HG03095 (cell line): ENCODE measurements at regions not wholly inside any gene's neighbourhood (a gene's known extent, or its start where the extent isn't known, plus 50 kb on each side); places are given as distances from the start of the nearest gene placed in this dataset.

Source experiments
- ATAC-seq: cut with Tn5 transposase; IDR thresholded peaks from one replicate; pipeline ENCODE4 v1.9.1; 2021; ENCODE audit warnings: moderate library complexity; ENCODE audit not compliant: unreplicated experiment

DNA sequence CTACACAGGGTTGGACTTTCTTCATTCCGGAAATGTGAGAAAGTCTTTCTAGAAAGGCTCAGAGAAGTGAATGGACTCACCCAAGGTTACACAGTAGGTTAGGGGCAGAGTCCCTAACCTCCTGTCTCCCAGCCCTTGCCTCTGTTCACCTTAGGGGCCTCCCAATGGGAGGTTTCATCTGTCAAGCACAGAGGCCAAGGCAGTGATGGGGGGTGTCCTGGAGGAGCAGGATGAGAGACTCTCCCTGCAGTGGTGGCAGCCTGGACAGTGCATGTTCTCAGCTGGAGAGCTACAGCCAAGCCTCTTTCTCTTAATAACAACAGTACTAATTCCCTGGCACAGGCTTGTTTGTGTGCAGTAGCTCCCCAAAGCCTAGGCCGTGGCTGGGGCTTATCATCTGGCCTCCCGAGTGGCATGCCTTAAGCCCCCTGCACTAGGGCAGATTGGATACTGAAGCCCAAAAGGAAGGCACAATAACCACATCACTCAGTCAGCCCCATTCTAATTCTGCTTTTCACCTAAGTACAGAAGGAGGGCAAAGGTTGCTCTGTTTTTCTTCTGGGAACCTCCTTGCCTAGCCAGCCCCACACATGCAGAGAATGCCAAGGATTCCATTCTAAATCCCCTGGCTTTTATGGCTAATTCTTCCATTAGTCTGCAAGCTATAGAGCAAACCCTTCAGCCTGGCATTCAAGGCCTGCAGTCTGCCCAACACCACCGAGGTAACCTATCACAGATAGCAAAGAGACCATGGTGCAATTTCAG, 50.2 kb upstream of the XPA start:
- ATAC-seq: no peak

DNA sequence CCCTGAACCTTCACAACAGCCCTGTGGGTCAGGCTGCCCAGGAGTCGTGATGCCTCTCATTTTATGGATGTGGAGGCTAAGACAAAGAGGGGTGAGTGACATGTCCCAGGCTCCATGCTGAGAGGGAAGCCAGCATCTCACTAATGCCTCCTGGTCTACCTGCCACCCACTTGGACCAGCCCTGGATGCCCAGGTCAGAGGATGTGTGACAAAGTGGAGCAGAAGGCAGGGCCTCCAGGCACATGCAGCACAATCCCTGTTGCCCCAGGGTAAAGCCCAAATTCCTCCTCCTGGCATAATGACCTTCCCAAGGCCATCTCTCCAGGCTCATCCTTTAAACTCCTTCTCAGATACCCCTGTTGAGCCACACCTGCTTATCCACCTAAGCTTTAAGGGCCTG, 51.4 kb upstream of the XPA start:
- no peak for ATAC-seq

DNA sequence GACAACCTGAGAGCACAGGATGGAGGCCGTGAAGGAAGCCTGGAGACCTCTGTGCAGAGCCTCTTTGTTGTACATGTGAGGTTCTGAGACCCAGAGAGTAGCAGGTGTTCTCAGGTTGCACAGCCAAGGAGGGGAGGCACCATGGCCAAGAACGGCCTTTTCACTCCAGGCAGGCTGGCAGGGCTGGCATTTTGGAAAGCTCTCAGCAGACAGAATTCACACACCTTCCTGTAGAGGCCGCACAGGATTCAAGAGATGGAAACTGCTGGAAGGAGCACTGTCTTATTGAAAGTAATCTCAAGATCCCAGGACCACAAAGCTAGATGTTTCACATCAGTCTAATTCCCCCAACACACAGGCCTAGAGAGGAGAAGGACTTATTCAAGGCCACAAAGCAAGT, 52.8 kb upstream of the XPA start:
- no peak for ATAC-seq

DNA sequence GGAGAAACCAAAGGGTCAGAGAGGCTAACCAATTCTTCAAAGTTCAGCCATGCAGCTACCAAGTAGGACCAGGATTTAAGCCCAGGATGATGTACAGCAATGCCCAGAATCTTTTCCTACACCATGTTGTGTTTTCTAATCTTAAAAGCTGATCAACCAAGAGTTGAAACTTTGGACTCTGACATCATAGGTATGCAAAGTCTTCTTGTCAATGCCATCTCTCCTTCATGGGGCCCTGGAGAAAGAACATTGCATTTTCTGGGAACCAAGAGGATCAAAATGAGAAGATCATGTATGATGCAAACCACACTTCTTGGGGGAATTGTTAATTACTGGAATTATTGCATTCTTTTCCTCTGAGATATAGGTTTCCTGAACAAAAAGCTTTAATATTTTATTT, 54.4 kb upstream of the XPA start:
- ATAC-seq: no peak

DNA sequence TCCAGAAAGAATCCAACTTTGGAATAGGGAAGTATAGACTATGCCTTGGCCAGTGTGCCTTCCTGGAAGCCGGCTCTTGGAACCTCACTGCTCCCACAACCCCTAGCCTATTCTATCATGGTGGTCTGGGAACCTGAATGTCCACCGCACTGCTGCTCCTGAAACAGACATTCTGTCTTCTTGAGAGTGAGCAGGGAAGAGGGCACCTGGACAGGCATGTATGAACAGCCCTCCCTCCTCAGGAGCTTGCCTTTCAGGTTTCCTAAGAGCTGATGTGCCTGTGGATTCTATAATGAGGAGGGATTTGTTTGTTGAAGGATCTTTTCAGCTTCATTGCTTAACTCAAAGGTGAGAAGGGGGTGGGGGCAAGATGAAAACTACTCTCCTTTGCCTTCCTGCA, 55.1 kb upstream of the XPA start:
- ATAC-seq: no peak

DNA sequence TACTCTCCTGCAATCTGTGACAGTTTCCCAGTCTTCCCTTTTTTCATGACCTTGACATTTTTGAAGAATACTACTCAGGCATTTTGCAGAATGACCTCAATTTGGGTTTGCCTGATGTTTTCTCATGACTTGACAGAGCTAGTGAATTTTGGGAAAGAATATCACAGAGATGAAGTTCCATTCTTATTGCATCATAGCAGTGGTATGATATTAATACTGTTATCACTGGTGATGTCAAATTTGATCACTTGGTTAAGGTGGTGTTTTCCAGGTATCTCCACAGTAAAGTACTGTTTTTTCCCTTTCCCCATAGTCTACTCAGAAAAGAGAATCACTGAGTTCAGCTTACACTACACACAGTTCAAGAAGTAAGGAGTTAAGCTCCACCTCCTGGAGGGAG, 56.2 kb upstream of the XPA start:
- no peak for ATAC-seq

DNA sequence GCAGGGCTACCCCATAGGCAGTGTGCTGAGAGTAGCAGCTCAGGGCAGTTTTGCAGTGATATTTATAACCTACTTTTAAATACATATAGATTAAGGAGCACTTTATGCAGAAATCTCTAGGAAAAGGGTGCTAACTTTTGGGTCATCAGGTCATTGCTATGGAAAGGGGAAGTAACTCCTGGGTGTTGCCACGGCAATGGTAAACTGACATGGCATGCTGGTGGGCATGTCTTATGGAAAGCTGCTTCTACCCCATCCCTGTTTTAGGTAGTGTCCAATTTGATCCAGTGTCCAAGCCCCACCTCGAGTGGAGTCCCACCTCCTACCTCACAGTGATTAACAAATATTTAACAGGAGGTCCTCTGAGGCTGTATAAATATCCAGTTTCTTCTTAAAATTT, 56.8 kb upstream of the XPA start:
- no peak for ATAC-seq

DNA sequence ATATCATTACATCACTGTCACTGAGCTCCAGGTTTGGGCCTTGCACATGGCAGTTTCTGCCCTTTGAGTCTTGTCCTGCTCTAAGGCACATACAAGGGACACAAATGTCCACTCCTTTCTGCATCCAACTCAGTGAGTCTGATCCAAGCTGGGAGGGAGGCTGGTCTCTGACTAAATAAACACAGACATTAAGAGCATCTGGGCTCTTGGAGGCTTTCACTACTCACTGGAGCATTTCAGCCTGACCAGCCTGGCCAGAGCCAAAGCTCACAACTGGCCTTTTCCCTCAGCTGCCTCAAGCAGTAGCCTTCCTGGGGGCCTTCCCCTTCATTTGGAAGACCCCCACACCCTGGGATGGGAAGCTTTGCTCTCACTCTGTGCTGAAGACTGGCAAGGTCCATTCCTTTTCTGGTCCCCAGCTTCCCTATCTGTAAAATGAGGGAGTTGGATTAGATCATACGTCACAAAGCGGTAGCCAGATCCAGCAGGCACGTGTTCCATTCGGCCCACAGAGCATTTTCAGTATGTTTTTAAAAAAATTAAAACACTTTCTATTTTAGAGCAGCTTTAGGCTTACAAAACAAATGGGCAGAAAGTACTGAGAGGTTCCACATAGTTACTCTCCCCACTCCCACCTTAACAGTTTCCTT, 58.6 kb upstream of the XPA start:
- no peak for ATAC-seq

DNA sequence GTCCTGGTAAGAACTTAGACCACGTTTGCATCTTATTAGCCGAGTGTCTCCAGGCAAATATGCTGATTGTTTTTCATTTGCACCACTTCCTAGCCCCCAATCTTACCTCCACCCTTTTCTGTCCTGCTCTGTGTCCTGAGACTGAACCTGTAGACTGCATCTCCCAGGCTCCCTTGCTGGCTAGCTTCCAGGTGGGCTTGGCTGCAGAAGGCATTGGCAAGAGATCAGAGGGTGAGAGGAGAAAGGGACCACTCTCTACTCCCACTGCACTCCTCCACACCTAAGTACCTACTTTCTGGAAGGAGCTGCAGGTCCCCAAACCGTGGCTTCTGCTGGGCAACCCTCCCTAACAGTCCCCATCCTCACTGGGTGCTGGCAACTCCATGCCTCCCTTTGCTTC, 59.9 kb upstream of the XPA start:
- ATAC-seq: no peak

DNA sequence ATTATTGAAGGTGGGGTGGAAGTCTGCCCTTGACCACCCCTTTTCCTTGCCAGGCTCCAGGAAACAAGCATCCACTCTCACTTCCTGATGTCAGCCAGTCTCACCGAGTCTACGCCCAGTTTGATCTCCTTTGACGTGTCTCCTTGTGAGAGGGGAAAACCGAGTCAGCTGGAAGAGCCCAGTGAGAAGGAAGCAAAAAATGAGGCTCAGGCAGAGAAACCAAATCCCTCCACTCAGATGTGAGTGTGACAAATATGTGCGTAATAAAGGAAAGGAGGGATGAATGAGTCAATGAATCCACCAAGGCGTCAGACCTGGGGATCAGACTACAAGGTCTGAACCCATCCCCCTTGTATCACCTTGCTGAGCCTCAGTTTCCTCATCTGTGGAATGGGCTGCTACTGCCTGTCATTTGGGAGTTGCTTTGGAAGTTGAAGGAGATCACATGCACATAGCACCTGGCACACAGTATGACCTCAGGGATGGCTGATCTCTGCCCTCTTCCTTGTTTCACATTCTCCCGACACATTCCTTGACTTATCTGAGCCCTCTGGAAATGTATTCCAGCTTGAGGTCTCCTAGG, 61.3 kb upstream of the XPA start:
- ATAC-seq: no peak

DNA sequence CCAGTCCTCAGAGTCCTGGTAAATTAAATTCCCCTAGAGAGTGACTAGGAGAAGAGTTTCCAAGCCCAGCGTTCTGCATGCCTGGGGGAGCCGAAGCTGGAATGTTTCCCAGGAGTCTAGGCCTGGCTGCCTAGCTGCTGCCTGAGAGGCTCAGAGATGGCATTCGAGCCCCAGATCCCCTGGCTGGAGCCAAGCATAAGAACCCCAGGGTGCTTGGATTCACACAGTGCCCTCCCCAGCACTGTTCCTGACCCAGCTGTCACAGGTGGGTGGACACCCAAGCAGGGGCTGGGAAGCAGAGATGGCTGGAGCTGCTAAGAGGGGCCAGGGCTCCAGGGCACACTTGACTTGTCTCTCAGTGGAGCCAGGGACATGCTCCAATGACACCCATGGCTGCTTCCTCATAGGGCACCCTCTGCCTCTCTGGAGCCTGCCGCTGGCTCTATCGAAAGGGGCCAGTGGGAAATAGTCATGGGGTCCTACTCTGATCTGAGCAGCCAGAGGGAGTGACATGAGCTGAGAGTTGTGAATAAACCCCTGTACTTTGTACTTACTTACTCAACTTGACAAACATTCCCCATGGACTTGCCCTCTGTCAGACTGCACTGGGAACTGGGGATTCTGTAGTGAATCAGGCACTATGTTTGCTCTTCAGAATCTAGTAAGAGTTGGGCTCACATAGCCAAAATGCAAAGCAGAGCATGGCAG, 62.6 kb upstream of the XPA start:
- no peak for ATAC-seq

DNA sequence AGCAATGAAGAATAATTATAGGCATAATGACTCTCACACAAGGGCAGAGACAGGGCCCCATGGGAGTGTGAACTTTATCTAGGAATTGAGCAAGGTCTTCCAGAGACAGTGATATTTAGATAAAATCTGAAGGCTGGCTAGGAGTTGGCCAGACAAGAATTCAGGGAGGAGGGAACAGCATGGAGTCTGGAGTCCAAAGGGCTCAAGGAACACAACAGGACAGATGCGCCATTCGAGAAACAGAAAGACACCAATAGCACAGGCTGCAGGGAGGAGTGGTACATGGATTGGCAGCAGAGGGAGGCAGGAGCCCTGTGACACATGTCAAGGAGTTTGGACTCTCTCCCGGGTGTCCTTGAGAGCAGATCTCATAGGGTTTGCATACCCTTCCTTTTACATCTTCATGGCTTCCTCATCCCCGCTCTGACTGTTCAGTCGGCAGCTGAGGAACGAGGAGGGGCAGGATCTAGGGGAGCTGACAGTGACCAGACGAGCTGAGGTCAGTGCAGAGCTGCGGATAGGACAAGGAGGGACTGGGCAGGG, 64.0 kb upstream of the XPA start:
- no peak for ATAC-seq

DNA sequence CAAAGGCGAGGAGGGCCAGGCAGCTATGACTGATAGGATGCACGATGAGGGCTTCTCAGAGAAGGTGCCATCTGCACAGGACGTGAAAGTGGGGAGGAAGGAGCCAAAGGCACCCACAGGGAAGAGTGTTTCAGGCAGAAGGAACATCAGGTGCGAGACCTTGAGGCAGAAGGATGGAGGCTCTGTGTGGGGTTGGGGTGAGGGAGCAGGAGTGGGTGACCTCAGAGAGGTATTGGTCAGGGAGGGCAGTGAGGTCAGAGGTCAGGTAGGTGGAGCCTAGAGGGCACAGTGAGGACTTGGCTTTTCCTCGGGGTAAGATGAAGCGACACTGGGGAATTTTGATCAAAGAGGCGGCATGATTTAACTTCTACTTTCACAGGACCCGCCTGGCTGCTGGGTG, 64.7 kb upstream of the XPA start:
- ATAC-seq: no peak

DNA sequence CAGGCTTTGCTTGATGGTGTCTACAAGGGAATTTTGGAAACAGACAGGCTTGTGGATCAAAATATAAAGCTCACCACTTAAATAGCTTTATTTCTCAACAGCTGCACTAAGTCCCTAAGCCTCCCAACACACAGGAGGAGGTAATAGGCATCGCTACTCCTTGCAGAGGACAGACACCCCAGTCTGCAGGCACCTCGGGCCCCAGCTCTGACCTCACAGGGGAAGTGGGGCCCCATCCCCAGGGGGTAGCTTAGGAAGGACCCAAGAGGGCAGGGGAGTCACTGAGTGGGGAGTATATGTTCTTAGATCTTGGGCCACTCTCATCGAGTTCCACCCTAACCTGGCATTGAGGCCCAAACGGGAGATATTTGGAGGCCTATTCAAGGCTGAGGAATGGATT, 66.7 kb upstream of the XPA start:
- ATAC-seq: no peak

DNA sequence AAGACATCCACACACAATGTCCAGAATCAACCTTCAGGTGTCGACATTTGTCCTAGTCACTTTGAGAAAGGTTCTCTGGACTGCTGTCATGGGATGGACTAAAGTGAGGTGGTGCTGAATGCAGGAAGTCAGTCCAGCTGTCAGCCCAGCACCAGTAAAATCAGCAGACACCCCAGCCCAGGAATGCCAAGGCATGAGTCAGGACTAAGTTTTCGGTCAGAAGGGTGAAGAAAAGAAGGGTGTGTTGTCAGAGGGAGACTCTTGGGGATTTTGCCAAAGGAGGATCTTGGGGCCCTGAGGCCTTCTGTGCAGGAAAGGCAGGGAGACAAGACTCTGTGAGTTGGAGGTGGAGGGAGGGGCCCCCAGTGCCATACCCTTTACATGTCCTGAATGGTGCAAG, 69.0 kb upstream of the XPA start:
- no peak for ATAC-seq

DNA sequence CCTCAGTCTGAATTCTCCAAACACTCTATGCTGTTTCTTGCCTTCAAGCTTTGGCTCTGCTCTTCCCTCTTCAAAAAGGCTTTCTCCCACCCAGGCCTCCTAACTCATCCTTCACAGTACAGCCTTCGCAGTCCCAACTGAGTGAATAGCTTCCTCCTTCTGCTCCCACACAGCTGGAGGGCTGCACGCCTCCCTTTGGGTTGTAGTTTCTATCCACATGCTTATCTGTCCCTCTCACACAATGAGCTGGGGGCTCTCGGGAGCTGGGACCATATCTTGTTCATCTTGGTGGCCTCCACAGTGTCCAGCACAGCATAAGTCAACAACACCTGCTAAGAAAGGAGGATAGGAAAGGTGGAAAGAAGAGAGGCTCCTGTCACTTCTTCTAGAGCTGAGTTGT, 69.5 kb upstream of the XPA start:
- ATAC-seq: no peak

DNA sequence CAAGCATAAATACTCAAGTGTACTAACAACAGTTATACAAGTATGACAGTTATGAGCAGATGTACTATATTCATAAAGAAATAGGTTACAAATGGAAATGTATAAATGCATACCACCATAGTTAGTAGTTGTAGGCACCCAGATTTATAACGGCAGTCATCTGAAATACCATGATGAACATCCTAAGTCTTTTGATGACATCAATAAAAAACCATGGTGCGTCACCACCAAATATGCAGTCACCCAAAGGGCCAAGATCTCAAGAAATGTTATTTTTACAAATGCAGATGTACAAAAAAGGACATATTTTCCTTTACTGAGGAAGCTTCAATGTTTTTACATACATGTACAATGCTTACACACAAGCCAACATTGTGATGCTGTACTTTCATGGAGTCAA, 70.8 kb upstream of the XPA start:
- ATAC-seq: no peak

DNA sequence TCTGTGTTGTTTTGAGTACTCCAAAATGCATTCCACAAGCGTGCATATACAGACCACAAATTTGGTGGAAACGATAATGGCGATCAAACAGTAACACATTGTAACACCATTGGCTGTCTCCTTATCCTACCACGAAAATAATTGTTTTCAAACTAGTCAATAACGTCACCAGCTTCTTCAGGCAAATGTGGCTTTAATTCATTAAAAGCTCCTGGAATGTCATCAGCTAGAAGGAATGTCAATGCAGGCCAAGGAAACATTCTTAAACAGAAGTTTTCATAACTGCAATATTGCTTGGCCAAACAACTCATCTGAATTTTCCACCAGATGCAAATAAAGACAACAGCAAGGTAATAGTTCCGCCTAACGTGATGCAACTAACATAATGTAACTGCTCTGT, 71.6 kb upstream of the XPA start:
- no peak for ATAC-seq

DNA sequence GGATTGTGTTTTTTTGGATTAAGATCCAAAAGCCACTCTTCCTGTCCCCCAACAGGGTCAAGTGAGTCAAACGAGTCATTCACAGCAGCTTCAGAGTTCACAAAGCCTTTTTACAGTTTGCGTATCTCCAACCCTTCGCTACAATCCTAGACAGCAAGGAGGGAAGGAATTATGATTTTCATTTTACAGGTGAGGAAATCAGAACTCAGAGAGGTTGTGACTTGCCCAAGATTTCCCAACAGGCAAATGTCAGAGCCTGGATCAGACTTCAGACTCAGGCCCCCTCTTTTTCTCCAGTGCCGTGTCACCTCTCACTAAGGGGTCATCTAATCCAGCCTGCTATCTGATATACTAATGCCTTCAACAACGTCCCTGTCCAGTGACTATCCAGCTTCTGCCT, 72.1 kb upstream of the XPA start:
- ATAC-seq: no peak

DNA sequence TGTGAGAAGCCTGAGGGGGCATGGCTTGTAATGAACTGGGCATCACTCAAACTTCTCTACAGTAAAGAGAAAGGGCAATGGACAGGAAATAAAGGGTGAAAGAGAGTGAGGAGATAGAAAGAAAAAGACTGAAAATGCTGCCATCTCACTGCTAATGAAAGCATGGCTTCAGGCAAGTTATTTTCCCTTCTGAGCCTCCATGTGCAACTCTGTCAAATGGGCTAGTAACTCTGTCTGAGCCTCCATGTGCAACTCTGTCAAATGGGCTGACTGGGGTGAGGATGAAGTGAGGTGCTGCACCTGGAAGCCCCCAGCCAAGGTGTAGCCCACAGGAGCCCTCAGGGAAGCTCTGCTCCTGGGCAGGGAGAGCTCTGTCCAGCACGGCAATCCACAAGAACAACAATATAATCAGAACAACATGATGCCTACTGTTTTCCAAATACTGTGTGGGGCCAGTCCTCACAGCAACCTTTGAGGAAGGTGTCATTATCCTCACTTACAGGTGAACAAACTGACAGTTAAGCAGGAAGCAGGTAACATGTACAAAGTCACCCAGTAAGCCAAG, 73.8 kb upstream of the XPA start:
- no peak for ATAC-seq

DNA sequence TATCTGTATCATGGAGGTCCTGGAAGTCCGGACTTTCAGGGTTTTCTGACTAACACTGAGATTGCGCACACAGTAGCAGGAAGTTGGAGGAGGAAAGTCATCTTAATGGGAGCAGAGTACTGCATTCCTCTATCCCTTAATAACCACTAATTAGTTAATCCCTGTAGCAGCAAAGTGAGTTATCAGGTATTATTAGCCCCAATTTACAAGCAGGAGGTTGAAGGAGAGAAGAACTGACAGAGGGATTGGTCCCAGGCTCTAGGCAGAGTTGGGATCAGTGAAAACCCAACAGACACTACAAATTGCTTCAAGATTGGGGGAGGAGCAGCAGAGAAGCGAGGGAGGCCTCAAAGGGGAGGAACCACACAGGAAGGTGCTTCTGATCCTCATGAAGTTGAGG, 74.5 kb upstream of the XPA start:
- no peak for ATAC-seq
